ENCODE measurements at regions not wholly inside any gene's neighbourhood (a gene's known extent, or its start where the extent isn't known, plus 50 kb on each side); places are given as distances from the start of the nearest gene placed in this dataset.

DNA sequence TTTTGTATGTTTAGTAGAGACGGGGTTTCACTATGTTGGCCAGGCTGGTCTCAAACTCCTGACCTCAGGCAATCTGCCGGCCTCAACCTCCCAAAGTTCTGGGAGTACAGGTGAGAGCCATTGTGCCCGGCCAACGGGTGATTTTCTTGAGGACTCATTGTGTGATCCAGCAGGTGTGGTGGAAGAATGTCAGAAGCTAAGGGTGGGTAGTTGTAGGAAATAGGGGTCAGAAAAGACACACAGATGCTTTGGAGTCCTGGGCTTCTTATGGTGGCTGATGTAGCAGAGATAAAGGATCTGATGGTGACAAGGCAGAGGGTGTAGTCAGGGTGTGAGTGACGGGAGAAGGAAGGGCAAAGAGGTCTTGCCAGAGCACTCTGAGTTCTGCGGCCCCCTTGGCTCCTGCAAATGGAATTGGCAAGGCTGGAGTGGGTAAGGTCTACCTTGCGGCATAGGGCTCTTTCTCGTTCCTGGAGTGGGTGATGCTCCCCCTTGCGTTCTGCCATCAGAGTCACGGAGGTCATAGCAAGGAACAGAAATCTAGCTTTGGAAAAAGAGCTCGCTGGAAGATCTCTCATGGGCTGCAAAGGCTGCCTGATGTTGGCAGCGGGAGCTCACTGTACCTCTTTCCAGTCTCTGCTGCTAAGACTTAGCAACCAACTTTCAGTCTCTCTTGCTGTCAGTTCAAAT, 97.2 kb downstream of the SREK1 start:
- intact Hi-C loops (cut with micrococcal nuclease), result no loop called here

DNA sequence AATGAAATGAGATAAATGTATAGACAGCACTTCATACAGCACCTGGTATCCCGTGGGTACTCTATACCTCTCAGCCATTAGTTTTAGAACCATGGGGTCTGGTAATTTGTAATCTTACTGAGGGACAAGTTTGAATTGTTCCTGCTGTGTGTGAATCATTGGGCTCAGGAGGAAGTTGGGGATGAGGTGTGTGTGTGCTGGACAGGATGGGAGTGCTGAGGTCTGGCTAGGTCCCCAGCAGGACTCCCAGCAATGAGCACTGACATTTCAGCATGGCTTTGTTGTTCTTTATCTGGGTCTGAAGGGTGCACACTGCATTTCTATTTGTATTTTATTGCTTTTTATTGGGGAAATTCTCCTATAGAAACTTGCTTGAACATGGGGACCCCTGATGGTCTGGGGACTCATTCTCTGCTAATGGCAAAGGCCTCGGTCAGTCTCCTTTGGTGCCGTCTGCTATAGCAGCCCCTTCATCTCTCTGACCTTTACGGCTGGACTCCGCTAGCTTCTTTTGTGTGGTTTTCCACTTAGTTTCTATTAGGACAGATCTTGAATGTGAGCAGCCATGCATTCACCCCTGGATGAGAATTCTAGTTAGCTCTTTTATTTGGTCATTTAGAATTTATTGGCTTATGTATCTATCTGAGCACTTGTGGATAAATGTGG, 98.1 kb downstream of the SREK1 start:
- Histone ChIP-seq H3K4me1 (ENCODE audit: control insufficient read depth in 1 of 2, insufficient read depth in 2 of 2, low read length in 2 of 2) (peaks cover 5 to 9% of the 10 kb centered on the region in 2 experiments; a peak in 3 of 4 replicates), H3K4me3 (replicated peaks in 1 of 2; ENCODE audit: low read depth in 1 of 2, low read length in 2 of 2) (no peak overlapping the region), H3K27ac (ENCODE audit: low read depth, low read length) (no peak overlapping the region), H2AFZ (ENCODE audit: low read depth, low read length, poor library complexity, severe bottlenecking) (no peak overlapping the region), H3K79me2 (ENCODE audit: insufficient read depth, low read length) (no peaks in the 10 kb centered on the region), H3K9me3 (ENCODE audit: control insufficient read depth in 1 of 2, insufficient read depth in 1 of 2, low read depth in 1 of 2, low read length in 2 of 2) (no peaks in the 10 kb centered on the region), H4K20me1 (ENCODE audit: insufficient read depth) (no peaks in the 10 kb centered on the region), H3K36me3 (ENCODE audit: control insufficient read depth in 1 of 2, insufficient read depth in 2 of 2, low read length in 2 of 2) (no peaks in the 10 kb centered on the region), H3K9me2 (ENCODE audit: insufficient read depth) (no peaks in the 10 kb centered on the region), H3K4me2 (ENCODE audit: low read length) (no peak overlapping the region), H3K27me3 (ENCODE audit: insufficient read depth, low read length) (no peaks in the 10 kb centered on the region), H3K9ac (ENCODE audit: low read length) (no peak overlapping the region)
- ATAC-seq, result no peak
- POLR2A ChIA-PET, result no interaction called here
- TF ChIP-seq POLR2A (IDR thresholded peaks at IDR 0.05; ENCODE audit: borderline replicate concordance, extremely low read depth, insufficient read depth, insufficient read length) (no peak), ZNF274 (IDR thresholded peaks at IDR 0.05; ENCODE audit: low read depth, low read length) (no peak), SIN3A (IDR thresholded peaks at IDR 0.05; ENCODE audit: low read depth) (no peak), CEBPB (IDR thresholded peaks at IDR 0.05; ENCODE audit: low read depth) (no peak), CBX3 (IDR thresholded peaks at IDR 0.05; ENCODE audit: low read depth) (no peak)
- BruUV-seq (replicated peaks), result no TSS peak
- intact Hi-C loops (cut with micrococcal nuclease), result no loop called here
- CTCF ChIA-PET, result interaction anchor here (1.1 kb wide), 1 partner anchor 64 kb away, joined by 3 read pairs; no protein-coding TSS in a partner anchor
- DNase-seq (ENCODE audit: low read depth, low spot score), result no peak
- RAD21 ChIA-PET (ENCODE audit: low non-redundant PET in 1 of 2, low total read pairs in 2 of 2, uncharacterized antibody in 2 of 2, unreplicated experiment in 2 of 2), result no interaction called here

More for the DNA sequence above, 97.2 kb downstream of the SREK1 start:
- Histone ChIP-seq H3K4me1 (ENCODE audit: control insufficient read depth in 1 of 2, insufficient read depth in 2 of 2, low read length in 2 of 2) (no peaks in the 10 kb centered on the region), H2AFZ (ENCODE audit: low read depth, low read length, poor library complexity, severe bottlenecking) (no peak overlapping the region), H3K27me3 (ENCODE audit: insufficient read depth, low read length) (0 out of 2 replicates have a peak, but pooled peaks cover 5% of the 10 kb centered on the region), H3K9me3 (ENCODE audit: control insufficient read depth in 1 of 2, insufficient read depth in 1 of 2, low read depth in 1 of 2, low read length in 2 of 2) (no peaks in the 10 kb centered on the region), H3K4me2 (ENCODE audit: low read length) (no peak overlapping the region), H3K9ac (ENCODE audit: low read length) (no peak overlapping the region), H3K79me2 (ENCODE audit: insufficient read depth, low read length) (no peaks in the 10 kb centered on the region), H3K27ac (ENCODE audit: low read depth, low read length) (no peak overlapping the region), H3K4me3 (replicated peaks in 1 of 2; ENCODE audit: low read depth in 1 of 2, low read length in 2 of 2) (no peak overlapping the region), H3K9me2 (ENCODE audit: insufficient read depth) (no peaks in the 10 kb centered on the region), H4K20me1 (ENCODE audit: insufficient read depth) (no peaks in the 10 kb centered on the region), H3K36me3 (ENCODE audit: control insufficient read depth in 1 of 2, insufficient read depth in 2 of 2, low read length in 2 of 2) (no peaks in the 10 kb centered on the region)
- no peak for ATAC-seq
- no peak for TF ChIP-seq SP1 (IDR thresholded peaks at IDR 0.05; ENCODE audit: low read depth)
- TF ChIP-seq ZNF274 (IDR thresholded peaks at IDR 0.05; ENCODE audit: low read depth, low read length), result no peak
- CTCF ChIA-PET, result interaction anchor here (1.1 kb wide), 1 partner anchor 65 kb away, joined by 3 read pairs; no protein-coding TSS in a partner anchor
- RAD21 ChIA-PET (ENCODE audit: low non-redundant PET in 1 of 2, low total read pairs in 2 of 2, uncharacterized antibody in 2 of 2, unreplicated experiment in 2 of 2), result no interaction called here
- no TSS peak for BruUV-seq (replicated peaks)
- DNase-seq (ENCODE audit: low read depth, low spot score), result no peak
- POLR2A ChIA-PET, result no interaction called here
